HG03280 (cell line): ENCODE measurements at regions not wholly inside any gene's neighbourhood (a gene's known extent, or its start where the extent isn't known, plus 50 kb on each side); places are given as distances from the start of the nearest gene placed in this dataset.

ENCODE experiments used
- ATAC-seq: cut with Tn5 transposase; IDR thresholded peaks from one replicate; pipeline ENCODE4 v1.9.1; 2021; ENCODE audit warnings: mild to moderate bottlenecking, moderate library complexity; ENCODE audit not compliant: unreplicated experiment

- ATAC-seq, result no peak
Measured at GRCh38 chr7:36802459-36803135, 78.3 kb upstream of the AOAH start.

GRCh38 chr7:36796850-36797536, 72.7 kb upstream of the AOAH start:
- no peak for ATAC-seq

GRCh38 chr7:36795451-36796021, 71.2 kb upstream of the AOAH start:
- no peak for ATAC-seq

GRCh38 chr7:36794689-36795088, 70.4 kb upstream of the AOAH start:
- ATAC-seq, result no peak

- no peak for ATAC-seq
Measured at GRCh38 chr7:36792421-36792820, 68.1 kb upstream of the AOAH start.

- ATAC-seq, result no peak
Measured at GRCh38 chr7:36790311-36790787, 66.1 kb upstream of the AOAH start.

- ATAC-seq, result no peak
Measured at GRCh38 chr7:36788825-36789470, 64.7 kb upstream of the AOAH start.

GRCh38 chr7:36787933-36788378, 63.7 kb upstream of the AOAH start:
- ATAC-seq, result peak; percentile 69

GRCh38 chr7:36784991-36785940, 61.0 kb upstream of the AOAH start:
- ATAC-seq, result peak; percentile 75

- no peak for ATAC-seq
Measured at GRCh38 chr7:36781011-36781738, 56.9 kb upstream of the AOAH start.

- no peak for ATAC-seq
Measured at GRCh38 chr7:36777855-36778254, 53.6 kb upstream of the AOAH start.

GRCh38 chr7:36777062-36777461, 52.8 kb upstream of the AOAH start:
- ATAC-seq, result no peak

GRCh38 chr7:36775676-36776075, 51.4 kb upstream of the AOAH start:
- ATAC-seq, result no peak

GRCh38 chr7:36775061-36775620, 50.8 kb upstream of the AOAH start:
- no peak for ATAC-seq
